GM18873 (cell line): ENCODE measurements at regions not wholly inside any gene's neighbourhood (a gene's known extent, or its start where the extent isn't known, plus 50 kb on each side); places are given as distances from the start of the nearest gene placed in this dataset.

Source experiments
- ATAC-seq: cut with Tn5 transposase; IDR thresholded peaks from one replicate; pipeline ENCODE4 v1.9.1; 2021; ENCODE audit warnings: mild to moderate bottlenecking, moderate library complexity, moderate number of reproducible peaks; ENCODE audit not compliant: unreplicated experiment, low FRiP score

- no peak for ATAC-seq
These were observed 452.9 kb downstream of the UTRN start for GRCh38 chr6:144737998-144738397.

- no peak for ATAC-seq
These were observed 454.7 kb downstream of the UTRN start for GRCh38 chr6:144739873-144740272.

DNA sequence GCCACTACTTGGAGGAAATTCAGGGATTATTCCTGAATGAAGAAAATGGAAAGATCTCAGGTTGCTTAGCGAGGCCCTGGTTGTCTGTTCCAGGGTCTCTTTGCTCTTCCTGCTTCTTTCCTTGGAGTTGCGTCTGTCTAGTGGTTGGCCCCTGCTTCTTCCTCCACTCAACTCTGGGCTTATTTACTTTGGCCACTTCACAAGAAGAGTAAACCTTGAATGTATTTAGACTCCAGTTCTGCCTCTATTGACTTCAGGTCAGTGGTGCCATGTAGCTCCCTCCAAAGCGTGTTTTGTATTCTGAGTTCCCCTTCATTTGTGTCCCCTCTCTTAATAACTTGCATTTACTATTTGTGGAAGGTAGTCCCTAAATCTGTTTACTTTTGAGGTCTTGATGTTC, 456.5 kb downstream of the UTRN start:
- ATAC-seq, result no peak

DNA sequence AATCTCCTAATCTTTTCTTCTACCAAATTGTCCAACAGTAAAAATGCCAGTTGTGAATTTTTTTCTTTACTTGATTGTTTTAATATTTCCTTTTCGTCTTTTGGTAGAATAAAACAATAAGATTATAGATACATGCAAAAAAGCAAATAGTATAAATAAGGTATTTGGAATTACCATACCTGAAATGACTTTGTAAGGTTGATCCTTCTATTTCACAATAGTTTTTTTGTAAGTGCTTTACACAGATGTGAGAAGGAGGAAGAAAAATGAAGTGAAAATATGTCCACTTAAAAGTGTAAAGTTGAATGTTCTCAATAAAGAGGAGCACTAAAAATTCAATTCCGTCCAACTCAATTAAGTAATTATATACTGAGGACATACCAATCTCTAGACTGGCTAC, 457.6 kb downstream of the UTRN start:
- no peak for ATAC-seq

GRCh38 chr6:144744720-144745119, 459.6 kb downstream of the UTRN start:
- no peak for ATAC-seq

- ATAC-seq, result no peak
These were observed 460.3 kb downstream of the UTRN start for GRCh38 chr6:144745439-144745838.

DNA sequence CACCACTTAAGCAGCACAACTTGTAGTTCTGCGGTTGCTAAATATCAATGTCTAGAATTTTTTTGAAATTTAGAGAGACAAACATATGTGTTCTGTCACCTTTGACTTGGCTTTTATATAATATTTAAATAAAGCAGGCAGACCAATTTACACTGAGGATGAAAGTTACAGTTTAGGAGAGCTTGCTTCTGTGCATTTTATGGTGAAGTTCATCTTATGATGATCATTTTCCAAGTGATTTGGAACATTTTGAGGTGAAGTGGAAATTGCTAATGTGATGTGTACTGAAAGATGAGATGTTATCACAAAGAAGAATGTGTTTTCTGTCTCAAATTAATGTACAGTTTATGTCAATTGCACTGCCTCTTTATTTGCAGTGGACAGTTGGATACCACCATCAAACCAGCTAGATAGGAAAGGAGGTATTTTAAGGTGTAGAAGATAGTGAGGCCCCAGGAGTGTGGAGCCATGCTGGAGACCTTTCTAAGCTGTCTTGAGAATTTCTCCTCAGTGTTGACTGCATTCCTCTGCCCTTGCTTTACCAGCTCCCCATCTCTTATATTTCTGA, 461.9 kb downstream of the UTRN start:
- ATAC-seq, result no peak

GRCh38 chr6:144749263-144749662, 464.1 kb downstream of the UTRN start:
- no peak for ATAC-seq

DNA sequence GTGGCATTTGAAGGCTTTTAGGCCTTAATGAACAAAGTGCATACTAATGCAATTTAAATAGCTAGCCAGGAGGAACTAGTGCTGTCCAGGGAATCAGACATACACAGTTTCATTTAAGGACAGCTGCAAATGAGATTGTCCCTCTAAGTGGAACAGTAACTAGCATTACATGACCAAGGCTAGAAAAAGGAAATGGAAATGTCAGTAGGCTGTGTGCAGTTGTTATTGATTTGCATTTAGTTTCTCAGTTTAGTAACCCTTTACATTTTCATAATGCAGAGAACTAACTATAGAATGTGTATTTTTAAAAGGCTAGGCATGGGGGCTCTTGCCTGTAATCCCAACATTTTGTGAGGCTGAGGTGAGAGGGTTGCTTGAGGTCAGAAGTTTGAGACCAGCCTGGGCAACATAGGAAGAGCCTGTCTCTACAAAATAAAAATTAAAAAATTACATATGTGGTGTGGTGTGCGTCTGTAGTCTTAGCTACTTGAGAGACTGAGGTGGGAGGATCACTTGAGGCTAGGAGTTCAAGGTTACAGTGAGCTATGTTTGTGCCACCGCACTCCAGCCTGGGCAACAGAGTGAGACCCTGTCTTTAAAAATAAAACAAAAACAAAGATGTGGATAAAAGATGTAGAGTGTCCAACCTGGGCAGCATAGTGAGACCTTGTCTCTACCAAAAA, 468.0 kb downstream of the UTRN start:
- peak; percentile 92 for ATAC-seq

DNA sequence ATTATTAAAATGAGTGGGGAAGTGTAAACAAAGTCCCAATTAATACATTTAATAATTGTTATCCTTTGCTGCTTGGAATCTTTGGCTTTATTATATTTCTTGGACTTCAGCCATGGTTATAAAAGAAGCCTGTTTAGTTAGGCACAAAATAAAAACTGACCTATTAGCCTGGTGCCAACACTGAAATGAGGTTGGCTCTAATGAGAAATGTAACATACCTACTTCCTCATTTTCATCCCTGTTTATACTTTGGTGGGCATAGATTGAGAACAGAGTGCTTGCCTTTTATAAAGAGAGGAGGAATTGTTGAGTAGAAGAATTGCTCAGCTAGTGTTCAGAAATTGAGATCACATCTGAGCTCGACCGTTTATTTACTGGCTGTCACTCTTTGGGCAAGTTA, 471.3 kb downstream of the UTRN start:
- no peak for ATAC-seq

DNA sequence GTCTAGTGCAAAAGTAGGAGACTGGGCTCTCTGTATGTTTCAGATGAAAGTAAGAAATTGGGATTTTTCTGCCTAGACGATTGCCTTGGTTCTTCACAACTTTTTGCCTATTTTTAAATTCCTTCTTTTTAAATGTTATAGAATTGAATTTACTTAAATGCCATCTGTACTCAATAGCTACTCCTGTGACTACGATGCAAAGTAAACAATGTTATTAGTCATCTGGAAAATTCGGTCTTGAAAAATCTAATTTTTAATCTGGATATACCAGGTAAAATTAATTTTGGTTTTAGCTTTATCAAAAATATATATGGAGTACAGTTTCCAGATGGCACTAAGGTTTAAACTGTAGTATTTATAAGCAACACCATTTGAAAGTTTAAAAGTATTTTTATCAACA, 472.2 kb downstream of the UTRN start:
- ATAC-seq, result no peak

DNA sequence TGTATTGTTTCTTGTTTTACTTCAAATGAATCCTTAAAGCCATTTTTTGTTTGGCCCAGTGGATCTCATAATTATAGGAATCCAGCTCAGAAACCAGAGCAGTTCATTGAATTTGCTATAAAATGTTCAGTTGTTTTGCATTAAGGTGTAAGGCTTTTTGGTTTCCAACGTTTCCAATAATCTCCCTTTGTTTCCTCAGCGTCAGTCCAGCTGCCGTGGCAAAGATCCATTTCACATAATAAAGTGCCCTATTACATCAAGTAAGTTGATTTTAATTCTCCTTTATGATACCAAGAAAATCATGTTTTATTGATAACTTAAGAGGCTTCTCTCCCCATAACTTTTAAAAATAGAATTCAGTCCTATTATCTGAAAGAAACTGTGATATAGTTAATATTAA, 472.6 kb downstream of the UTRN start:
- ATAC-seq, result no peak

GRCh38 chr6:144758602-144759001, 473.5 kb downstream of the UTRN start:
- ATAC-seq, result no peak

DNA sequence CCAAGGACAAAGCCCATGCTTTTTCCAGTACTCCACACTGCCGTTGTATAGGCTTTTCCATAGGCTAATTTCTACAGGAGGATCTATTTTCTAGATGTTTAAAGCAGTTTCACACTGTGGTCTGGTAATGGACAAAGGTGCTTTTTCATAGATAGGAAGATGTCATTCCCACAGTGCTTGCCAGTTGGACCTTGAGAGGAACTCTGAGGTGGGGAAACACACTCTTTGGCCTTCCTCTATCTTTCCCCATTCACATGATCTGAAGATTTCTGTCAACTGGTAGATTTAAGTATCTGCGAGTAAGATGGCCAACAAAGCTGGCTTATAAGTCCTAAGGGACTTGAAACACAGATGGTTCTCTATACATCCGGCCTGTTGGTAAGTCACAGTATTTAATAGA, 477.3 kb downstream of the UTRN start:
- no peak for ATAC-seq

DNA sequence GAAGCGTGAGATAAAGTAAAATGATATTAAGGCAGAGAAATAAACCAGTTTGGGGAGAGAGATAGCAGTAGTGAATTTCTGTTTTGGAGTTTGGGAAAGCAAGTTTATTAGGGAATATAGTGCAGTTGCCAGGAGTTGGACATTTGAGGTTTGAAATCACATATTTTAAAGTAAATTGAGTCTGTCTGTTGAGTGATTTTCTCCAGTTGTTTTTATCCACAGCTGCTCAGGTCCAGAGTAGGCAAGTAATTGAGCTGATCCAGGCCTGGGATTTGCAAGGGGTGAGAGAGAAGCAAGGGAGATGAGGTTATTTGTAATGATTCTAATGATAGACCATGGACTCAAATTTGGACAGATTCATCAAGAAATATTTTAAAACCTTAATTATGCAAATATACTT, 481.9 kb downstream of the UTRN start:
- no peak for ATAC-seq

DNA sequence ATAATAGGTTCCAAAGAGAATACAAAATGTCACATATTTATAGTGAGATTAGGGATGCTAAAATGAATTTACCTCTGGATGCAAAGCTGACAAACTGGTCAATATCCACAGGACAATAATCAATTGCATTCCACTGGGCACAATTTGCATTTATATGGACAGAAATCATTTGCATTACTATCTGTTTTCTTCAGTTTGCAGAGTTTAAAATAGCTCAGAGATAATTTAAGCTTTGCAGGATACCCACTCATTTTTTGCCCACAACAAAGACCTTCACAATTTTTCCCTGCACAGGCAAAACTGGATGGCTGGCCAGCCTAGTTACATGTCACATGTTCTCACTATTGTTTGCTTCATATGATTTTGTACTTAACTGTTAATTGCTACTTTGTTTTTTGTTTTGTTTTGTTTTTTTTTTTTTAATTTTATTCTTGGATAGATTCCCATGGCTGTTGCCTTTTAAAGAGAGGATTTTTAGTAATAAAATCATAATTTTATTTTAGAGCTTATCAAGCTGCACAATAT, 483.5 kb downstream of the UTRN start:
- no peak for ATAC-seq

GRCh38 chr6:144769142-144769541, 484.0 kb downstream of the UTRN start:
- ATAC-seq, result no peak

GRCh38 chr6:144776031-144776819, 491.1 kb downstream of the UTRN start:
- no peak for ATAC-seq

DNA sequence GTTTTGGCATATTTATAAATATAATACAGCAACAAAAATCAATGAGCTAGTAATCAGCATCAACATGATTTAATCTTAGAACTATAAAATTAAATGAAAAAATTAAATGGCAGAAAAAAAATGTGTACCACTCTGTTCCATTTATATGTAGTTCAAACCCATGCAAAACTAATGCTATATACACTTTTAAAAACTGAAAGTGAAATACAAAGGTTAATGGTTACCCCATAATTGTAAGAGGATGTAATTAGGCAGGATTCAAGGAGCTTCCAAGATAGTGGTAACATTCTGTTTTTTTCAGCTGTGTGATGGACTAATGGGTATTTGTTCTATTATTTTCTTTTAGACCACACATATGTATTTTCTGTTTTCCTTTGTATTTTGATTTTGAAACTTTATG, 492.1 kb downstream of the UTRN start:
- peak; percentile 45 for ATAC-seq

- ATAC-seq, result no peak
These were observed 492.9 kb downstream of the UTRN start for GRCh38 chr6:144778056-144778455.

GRCh38 chr6:144778773-144779492, 493.8 kb downstream of the UTRN start:
- no peak for ATAC-seq
